CD4-positive, alpha-beta T cell treated with Interferon alpha-2 for 1 hour (primary cell): ENCODE measurements at regions not wholly inside any gene's neighbourhood (a gene's known extent, or its start where the extent isn't known, plus 50 kb on each side); places are given as distances from the start of the nearest gene placed in this dataset.
"Not testable (repeated sequence)": the region's sequence is repeated elsewhere in the genome, so short reads cannot be mapped to it uniquely, and the experiment has no call there.

ENCODE experiments used
- DNase-seq, 2 donors: peaks; one replicate each; pipeline ENCODE4 v3.0.0-alpha.2; 2020 to 2022

- DNase-seq = no peak
Observed at GRCh38 chr2:35787302-35788031, 568.1 kb upstream of the CRIM1 start.

DNA sequence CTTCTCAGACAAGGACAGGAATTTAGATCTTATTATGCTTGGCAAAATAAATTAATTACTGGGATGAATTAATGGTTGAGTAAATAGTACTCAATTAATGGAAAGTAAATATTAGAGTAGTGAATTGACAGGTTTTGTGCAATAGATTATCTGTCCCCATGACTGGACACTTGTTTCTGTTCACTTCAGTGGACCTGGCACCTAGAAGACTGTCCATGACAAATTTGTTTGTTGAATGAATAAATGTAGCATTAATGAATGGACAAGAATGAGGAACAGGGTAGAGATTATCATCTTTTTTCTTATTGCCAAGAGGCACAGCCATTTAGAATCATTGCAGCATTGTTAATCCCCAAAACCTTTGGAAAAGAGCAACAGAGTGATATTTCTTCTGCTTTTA lies 570.0 kb upstream of the CRIM1 start:
- DNase-seq = no peak

GRCh38 chr2:35784777-35785176 lies 570.8 kb upstream of the CRIM1 start:
- no peak for DNase-seq

DNA sequence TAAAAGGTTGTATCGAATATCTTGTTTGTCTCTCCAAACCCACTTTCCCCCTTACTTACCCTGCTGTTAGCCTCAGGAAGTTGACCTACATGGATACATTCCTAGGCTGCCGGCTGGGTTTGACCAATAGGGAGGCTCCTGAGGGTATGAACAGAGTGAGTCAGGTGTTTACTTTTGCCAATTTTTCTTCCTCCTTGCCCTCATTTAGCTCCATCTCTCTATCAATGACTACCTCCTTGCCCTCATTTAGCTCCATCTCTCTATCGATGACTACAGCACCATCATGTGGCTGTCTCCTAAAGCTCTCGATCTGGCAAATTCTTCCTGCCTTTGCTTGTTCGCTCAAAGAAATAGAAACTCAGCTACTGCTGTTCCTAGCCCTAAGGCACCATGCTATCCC lies 571.9 kb upstream of the CRIM1 start:
- no peak for DNase-seq

DNA sequence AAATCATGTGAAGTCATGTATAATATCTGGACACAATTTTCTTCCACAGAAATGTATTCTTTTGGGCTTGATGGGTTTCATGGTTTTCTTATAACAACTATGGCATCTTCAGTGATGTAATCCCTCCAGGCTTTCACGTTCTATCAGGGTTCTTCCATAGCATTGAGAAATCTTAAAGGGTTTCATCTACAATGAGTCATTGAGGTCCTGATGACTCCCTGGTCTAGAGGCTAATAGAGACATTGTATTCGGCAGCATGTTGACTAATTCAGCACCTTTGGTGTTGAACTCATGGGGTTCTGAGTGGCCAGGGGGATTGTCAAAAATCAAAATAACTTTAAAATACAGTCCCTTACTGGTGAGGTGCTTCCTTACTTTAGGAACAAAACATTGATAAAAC lies 614.0 kb upstream of the CRIM1 start:
- no peak for DNase-seq

GRCh38 chr2:35731674-35732073 lies 623.9 kb upstream of the CRIM1 start:
- DNase-seq = no peak

- no peak for DNase-seq
Observed at GRCh38 chr2:35714883-35715282, 640.7 kb upstream of the CRIM1 start.

- DNase-seq = no peak
Observed at GRCh38 chr2:35708411-35708923, 647.1 kb upstream of the CRIM1 start.

DNA sequence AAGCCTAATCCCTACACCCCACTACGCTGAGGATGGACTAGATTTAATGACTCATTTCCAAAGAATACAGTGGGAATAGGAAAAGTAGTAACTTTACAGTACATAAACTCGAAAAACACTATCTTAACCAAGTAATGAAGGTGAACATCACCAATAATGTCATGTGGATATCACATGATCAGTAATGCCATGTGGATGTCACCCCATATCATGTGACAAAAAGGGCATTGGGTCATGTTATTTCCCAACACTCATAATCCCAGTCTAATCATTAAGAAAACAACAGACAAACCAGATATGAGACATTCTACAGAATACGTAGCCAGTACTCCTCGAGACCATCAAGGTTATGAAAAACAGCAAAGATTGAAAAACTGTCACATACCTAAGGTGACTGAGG lies 667.3 kb upstream of the CRIM1 start:
- no peak for DNase-seq

- DNase-seq = no peak
Observed at GRCh38 chr2:35651688-35652323, 703.8 kb upstream of the CRIM1 start.

GRCh38 chr2:35614640-35615039 lies 740.9 kb upstream of the CRIM1 start:
- no peak for DNase-seq

DNA sequence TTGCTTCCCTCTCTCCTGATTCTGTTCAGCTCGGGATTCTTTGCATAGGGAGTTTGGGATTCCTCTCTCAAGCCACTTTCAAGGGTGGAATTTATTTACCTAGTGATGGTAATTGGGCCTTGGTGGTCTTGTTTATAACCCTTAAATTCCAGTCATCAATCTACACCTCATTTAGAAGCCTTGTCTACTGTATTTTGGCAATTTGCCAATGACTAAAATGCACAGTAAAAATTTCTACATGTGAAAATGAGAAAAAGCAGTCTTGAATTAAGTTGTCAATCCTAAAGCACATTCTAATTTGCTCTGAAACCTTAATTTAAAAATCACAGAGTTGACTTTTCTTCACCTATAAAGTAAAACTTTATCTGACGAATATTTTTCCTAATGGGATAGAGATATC lies 749.2 kb upstream of the CRIM1 start:
- DNase-seq = no peak

DNA sequence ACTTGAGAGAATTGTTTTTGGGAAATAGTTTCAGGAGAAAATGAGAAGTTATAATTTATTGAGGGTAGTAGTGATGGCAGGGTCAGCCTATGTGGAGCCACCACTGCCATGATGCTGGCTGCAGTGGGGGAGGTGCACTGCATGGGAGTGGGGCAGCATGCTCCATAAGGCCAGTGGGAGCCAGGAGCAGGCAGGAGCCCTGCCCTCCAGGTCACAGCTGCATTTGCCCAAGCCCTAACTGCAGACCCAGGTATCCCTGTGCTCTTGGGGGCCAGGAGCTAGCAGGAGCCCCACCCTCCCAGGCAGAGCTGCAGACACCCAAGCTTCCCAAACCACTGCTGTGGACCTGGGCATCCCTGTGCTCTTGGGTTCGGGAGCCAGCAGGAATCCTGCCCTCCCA lies 757.3 kb upstream of the CRIM1 start:
- DNase-seq = no peak

DNA sequence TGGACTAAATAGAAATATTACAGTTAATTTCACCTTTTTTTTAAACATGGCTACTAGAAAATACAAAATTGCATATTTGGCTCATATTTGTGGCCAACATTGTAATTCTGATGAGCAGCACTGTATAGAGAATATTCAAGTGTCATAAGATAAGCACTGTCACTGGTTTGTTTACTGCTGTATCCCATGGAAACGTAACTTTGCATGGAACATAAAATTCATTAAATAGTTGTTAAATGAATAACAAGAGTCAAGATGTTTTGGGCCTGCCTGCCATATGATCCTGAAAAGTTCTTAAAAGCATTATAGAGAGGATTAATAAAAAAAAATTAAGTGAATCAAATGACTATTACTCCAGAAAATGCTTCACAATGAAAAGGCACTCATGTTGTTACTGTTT lies 763.7 kb upstream of the CRIM1 start:
- DNase-seq = no peak

DNA sequence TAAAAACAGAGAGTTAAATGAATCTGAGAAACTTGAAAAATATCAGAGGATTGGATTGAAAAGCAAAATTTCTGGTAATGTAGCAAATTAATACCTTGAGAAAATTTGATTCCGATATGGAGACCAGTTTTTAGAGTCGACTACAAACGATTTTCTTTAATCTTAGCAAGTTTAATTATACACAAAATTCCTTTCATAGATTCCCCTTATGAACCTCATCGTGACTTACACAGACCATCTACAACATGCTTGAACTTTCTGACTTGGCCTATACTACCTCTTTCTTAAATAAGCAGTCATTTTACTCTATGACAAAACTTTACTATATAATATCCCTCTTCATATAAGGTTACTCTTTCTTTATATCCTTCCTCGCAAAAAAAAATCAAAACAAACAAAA lies 769.6 kb upstream of the CRIM1 start:
- no peak for DNase-seq

DNA sequence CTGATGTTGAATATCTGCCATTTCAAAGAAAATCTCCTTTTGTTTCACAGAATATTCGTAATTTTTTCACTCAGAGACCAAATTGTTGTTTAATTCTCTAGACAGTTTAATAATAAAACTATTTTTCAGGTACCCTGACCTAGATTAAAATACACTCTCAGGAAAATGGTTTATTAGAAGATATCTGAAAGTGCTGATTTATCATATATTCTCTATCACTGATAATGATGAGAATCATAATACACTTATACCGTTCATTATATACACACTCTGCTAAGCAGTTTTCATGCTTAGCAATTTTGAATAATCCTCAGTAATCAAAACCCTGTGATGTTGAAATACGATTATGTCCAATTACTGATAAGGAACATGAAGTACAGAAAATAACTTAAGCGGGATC lies 772.9 kb upstream of the CRIM1 start:
- no peak for DNase-seq

DNA sequence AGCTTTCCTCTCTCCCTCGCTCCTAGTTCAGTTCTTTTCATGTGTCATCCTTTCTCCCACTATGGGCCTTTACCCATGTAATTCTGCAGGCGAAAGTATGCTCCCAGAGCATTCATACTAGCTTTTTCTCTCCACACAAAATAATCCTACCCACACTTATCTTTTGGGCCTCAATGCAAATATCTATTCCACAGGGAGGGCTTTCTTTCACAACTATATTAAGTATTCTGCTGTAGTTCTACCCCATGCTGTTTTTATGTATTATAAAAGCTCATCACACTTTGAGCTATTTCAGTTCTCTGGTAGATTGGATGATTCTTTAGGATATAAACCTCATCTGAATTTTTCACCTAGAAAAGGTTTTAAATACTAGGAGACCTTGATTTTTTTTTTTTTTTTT lies 774.6 kb upstream of the CRIM1 start:
- DNase-seq = no peak

DNA sequence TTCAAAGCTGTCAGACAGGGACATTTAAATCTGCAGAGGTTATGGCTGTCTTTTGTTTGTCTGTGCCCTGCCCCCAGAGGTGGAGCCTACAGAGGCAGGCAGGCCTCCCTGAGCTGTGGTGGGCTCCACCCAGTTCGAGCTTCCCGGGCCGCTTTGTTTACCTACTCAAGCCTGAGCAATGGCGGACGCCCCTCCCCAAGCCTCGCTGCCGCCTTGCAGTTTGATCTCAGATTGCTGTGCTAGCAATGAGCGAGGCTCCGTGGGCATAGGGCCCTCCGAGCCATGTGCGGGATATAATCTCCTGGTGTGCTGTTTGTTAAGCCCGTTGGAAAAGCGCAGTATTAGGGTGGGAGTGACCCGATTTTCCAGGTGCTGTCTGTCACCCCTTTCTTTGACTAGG lies 787.0 kb upstream of the CRIM1 start:
- DNase-seq = not testable (repeated sequence)

DNA sequence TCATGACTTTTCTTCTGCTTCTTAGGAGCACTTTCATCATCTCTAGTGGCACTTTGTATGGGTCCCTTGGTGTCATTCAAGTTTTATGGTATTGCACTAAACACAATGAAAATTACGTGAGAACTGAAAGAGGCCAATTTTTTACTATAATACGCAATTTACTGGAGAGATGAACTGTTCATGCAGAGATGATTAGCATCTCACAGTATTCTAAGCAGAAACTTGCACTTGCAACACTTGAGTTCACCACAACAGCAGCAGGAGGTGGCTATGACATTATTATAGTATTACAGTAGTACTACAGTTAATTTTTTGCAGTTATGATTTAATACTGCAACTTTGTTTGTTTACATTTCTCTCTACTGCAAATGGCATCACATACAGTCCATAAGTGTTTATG lies 793.1 kb upstream of the CRIM1 start:
- no peak for DNase-seq

DNA sequence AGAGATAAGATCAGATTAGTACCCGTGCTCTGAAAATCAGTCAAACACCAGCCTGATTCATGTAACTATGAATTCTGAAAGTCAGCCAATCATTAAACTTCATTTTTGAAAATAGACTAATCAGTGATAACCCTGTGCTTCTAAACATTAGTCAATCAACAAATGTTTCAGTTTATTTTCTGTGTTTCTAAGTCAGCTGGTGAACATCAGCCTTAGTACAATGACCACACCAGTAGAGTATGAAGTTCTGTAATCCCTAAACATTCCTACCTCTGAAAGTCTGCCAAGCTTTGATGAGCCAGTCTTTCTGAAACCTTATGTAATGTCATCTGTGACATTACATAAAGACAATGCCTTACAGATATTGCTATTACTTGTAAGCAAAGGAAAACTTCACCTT lies 807.4 kb upstream of the CRIM1 start:
- DNase-seq = no peak

- no peak for DNase-seq
Observed at GRCh38 chr2:35545301-35545700, 810.3 kb upstream of the CRIM1 start.

DNA sequence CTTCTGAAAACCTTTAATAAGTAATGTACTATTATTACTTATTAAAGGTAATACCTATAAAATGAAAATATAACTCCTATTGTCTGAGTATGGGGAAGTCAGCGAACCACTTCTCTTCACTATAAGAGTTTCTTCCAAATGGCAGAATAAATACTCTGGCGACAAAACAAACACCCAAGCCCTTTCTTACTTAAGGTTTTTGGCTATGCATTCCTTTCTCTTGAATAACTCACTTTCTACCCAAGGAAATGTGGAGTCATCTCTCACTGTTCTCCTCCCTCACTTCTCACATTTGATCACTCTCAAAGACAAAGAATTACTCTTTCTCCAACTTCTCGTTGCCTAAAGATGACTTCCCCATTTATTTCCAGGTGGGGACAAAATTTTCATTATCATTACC lies 816.8 kb upstream of the CRIM1 start:
- DNase-seq = no peak

- DNase-seq = no peak
Observed at GRCh38 chr2:35530615-35531135, 824.9 kb upstream of the CRIM1 start.

DNA sequence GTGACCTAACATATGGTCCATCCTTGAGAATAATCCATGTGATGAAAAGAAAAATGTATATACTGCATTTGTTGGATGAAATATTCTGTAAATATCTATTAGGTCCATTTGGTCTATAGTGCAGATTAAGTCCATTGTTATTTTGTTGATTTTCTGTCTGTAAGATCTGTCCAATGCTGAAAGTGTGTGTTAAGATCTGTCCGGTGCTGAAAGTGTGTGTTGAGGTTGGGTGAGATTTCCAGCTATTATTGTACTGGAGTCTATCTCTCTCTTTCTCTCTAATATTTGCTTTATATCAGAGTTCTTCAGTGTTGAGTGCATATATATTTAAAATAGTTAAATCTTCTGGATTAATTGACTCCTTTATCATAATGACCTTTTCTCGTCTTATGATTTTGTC lies 828.8 kb upstream of the CRIM1 start:
- DNase-seq = no peak

- no peak for DNase-seq
Observed at GRCh38 chr2:35522450-35522849, 833.1 kb upstream of the CRIM1 start.
